HepG2 (cell line): ENCODE measurements at regions not wholly inside any gene's neighbourhood (a gene's known extent, or its start where the extent isn't known, plus 50 kb on each side); places are given as distances from the start of the nearest gene placed in this dataset.

Experiments
- ATAC-seq: fragments of 200-7000 bp; cut with Tn5 transposase; 3 replicates; pipeline ENCODE4 v1.9.1; 2020; ENCODE audit warnings: mild to moderate bottlenecking, moderate library complexity
- BruUV-seq: library from RNA; stranded (reverse); fragments of 400-500 nt; replicated peaks from 2 replicates; lab custom pipeline; 2021; lab: Mats Ljungman, UMichigan
- CTCF ChIA-PET: fragments of 300-600 bp; formaldehyde crosslinking; extraction: SDS; loops from one replicate; lab custom pipeline; 2021; ENCODE audit warnings: low total read pairs, inconsistent platforms, low intra/inter-chr PET ratio; lab: Yijun Ruan, JAX
- POLR2A ChIA-PET: fragments of 350-600 bp; sonication (Branson Sonifier 250); formaldehyde crosslinking; loops from one replicate; lab custom pipeline; 2020; ENCODE audit warnings: antibody characterized with exemption, inconsistent platforms; lab: Yijun Ruan, JAX
- DNase-seq: peaks from one replicate; pipeline ENCODE4 v3.0.0-alpha.2; 2015; ENCODE audit warnings: low spot score
- FAIRE-seq: peaks from 3 replicates; lab custom pipeline; 2011; peaks lifted over from hg19 to GRCh38; lab: Jason Lieb, UNC
- H2AFZ ChIP-seq: one replicate; pipeline ENCODE4 v1.6.1; 2011; ENCODE audit warnings: low read length, inconsistent platforms
- H3K27ac ChIP-seq: fragments of 300-600 bp; 3 replicates; pipeline ENCODE4 v1.8.0; 2011; ENCODE audit warnings: mixed run types, mild to moderate bottlenecking, mixed read lengths, low read length, inconsistent platforms; ENCODE audit not compliant: insufficient read depth; ENCODE audit errors: extremely low read length
- H3K27me3 ChIP-seq, 2 experiments: fragments of 200-600 bp in 1 of 2; 2 replicates in 1 of 2; 3 replicates in 1 of 2; pipeline versions ENCODE4 v1.6.0 to v1.8.0; 2011; ENCODE audit warnings: low read length in 2 of 2, mild to moderate bottlenecking in 2 of 2, moderate library complexity in 2 of 2, inconsistent platforms in 1 of 2; ENCODE audit not compliant: insufficient read depth in 2 of 2, control insufficient read depth in 1 of 2
- H3K36me3 ChIP-seq, 2 experiments: fragments of 200-600 bp in 1 of 2; replicated peaks in 1 of 2; 2 replicates in 1 of 2; 3 replicates in 1 of 2; pipeline versions ENCODE4 v1.5.1 to v1.8.0; 2011; ENCODE audit warnings: low read length in 2 of 2, inconsistent platforms in 1 of 2; ENCODE audit not compliant: insufficient read depth in 2 of 2, control insufficient read depth in 1 of 2
- H3K4me1 ChIP-seq: 2 replicates; pipeline ENCODE4 v1.5.1; 2012; ENCODE audit warnings: low read length, inconsistent platforms; ENCODE audit not compliant: insufficient read depth
- H3K4me2 ChIP-seq: 2 replicates; pipeline ENCODE4 v1.6.0; 2011; ENCODE audit warnings: low read depth, low read length, inconsistent platforms
- H3K4me3 ChIP-seq, 3 experiments: fragments of 200-600 bp in 1 of 3; sonication (generic), shearing (Covaris generic) in 1 of 3; replicated peaks in 1 of 3; 2 replicates each; pipeline ENCODE4 v1.5.1; 2011 to 2016; ENCODE audit warnings: low read length in 3 of 3, inconsistent platforms in 2 of 3, low read depth in 2 of 3, mild to moderate bottlenecking in 2 of 3, control low read depth in 1 of 3, mixed read lengths in 1 of 3; ENCODE audit not compliant: insufficient read depth in 1 of 3
- H3K79me2 ChIP-seq: one replicate; pipeline ENCODE4 v1.6.1; 2011; ENCODE audit warnings: low read length, inconsistent platforms; ENCODE audit not compliant: insufficient read depth
- H3K9ac ChIP-seq: 2 replicates; pipeline ENCODE4 v1.6.0; 2011; ENCODE audit warnings: mild to moderate bottlenecking, low read depth, low read length, inconsistent platforms; ENCODE audit not compliant: insufficient read depth
- H3K9me3 ChIP-seq: 2 replicates; pipeline ENCODE4 v1.5.1; 2012; ENCODE audit warnings: mild to moderate bottlenecking, low read length
- H4K20me1 ChIP-seq: 2 replicates; pipeline ENCODE4 v1.6.0; 2011; ENCODE audit warnings: inconsistent platforms, mild to moderate bottlenecking, low read length, moderate library complexity; ENCODE audit not compliant: insufficient read depth
- BHLHE40 ChIP-seq: IDR thresholded peaks from 2 replicates; pipeline ENCODE4 v1.6.1; 2011; ENCODE audit warnings: low read length, improper control_type of control experiment
- GLI4 ChIP-seq: sonication (generic); formaldehyde crosslinking; IDR thresholded peaks from 2 replicates; pipeline ENCODE4 v1.5.1; 2020; ENCODE audit warnings: missing genetic modification reagents, mild to moderate bottlenecking, moderate library complexity, borderline replicate concordance
- HES4 ChIP-seq: sonication (generic); formaldehyde crosslinking; IDR thresholded peaks from 2 replicates; pipeline ENCODE4 v1.9.0; 2021; ENCODE audit warnings: mild to moderate bottlenecking, missing genetic modification reagents, borderline replicate concordance
- ISX ChIP-seq: sonication (generic); formaldehyde crosslinking; conservative IDR thresholded peaks from 2 replicates; pipeline ENCODE4 v1.5.0; 2020; ENCODE audit warnings: missing genetic modification reagents
- JARID2 ChIP-seq: sonication (generic); formaldehyde crosslinking; IDR thresholded peaks from 2 replicates; pipeline ENCODE4 v1.8.1; 2023; ENCODE audit warnings: missing genetic modification reagents, inconsistent platforms; ENCODE audit not compliant: insufficient replicate concordance
- SP4 ChIP-seq: sonication (generic); formaldehyde crosslinking; IDR thresholded peaks from 2 replicates; pipeline ENCODE4 v1.8.1; 2023; ENCODE audit warnings: mild to moderate bottlenecking, missing genetic modification reagents
- ZNF326 ChIP-seq: sonication (generic); formaldehyde crosslinking; IDR thresholded peaks from 2 replicates; pipeline ENCODE4 v1.4.0; 2020; ENCODE audit warnings: missing genetic modification reagents, borderline replicate concordance
- WGBS: methylation state at CpG from one replicate; pipeline ENCODE4 v1.1.6; 2017; ENCODE audit warnings: low lambda C conversion rate; 5-methylcytosine and 5-hydroxymethylcytosine counted together
- in situ Hi-C: cut with HindIII; loops from 2 replicates; pipeline ENCODE4 v1.10.0; 2017; ENCODE audit warnings: low pct_unique_long_range_greater_than_20kb; ENCODE audit not compliant: extremely low pct_ligation_motif_present
- intact Hi-C: fragments of 100-400 bp; cut with micrococcal nuclease; formaldehyde crosslinking; loops from one replicate; pipeline ENCODE4 v1.10.0; 2022; ENCODE audit not compliant: unreplicated experiment
- TF ChIP-seq, protein P1 (sequence below): sonication (generic); formaldehyde crosslinking; IDR thresholded peaks from 2 replicates; pipeline ENCODE4 v1.8.0; 2022; ENCODE audit warnings: low read depth, missing genetic modification reagents
- TF ChIP-seq, protein P2 (sequence below): sonication (generic); formaldehyde crosslinking; conservative IDR thresholded peaks from 2 replicates; pipeline ENCODE4 v1.5.0; 2020; ENCODE audit warnings: missing genetic modification reagents
- TF ChIP-seq, protein P3 (sequence below): sonication (generic); formaldehyde crosslinking; IDR thresholded peaks from 2 replicates; pipeline ENCODE4 v1.5.0; 2020; ENCODE audit warnings: mild to moderate bottlenecking, missing genetic modification reagents, borderline replicate concordance
- TF ChIP-seq, protein P4 (sequence below): sonication (generic); formaldehyde crosslinking; IDR thresholded peaks from 2 replicates; pipeline ENCODE4 v1.4.0; 2020; ENCODE audit warnings: missing genetic modification reagents, borderline replicate concordance
- TF ChIP-seq, protein P5 (sequence below): conservative IDR thresholded peaks from 2 replicates; pipeline ENCODE4 v1.6.1; 2018; ENCODE audit warnings: missing genetic modification reagents

DNA sequence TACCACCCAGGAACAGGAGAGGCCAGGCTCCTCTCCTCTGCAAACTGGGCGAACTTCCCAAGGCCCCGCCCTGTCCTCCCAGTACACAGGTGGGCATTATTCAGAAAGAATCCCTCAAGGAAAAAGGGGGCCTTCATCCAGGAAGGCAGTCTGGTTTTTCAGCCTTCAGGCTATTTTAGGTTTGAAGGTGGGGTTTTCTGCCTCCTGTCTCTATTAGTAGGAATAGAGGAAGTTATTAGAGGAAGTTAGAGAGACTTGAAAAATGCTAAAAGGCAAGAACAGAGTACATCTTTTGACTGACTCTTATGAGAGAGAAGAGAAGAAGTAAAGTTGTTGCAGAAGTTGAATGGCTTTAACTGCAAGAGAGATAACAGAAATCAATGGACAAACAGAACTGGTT is 250.9 kb upstream of the SORCS1 start:
- Histone ChIP-seq H3K9me3 (peaks cover 90% of the 10 kb centered on the region), H2AFZ (no peak overlapping the region), H3K27ac (no peak overlapping the region), H3K36me3 (no peaks in the 10 kb centered on the region), H3K9ac (no peak overlapping the region), H3K4me3 (no peak overlapping the region), H4K20me1 (no peaks in the 10 kb centered on the region), H3K4me1 (no peaks in the 10 kb centered on the region), H3K4me2 (no peak overlapping the region), H3K79me2 (no peaks in the 10 kb centered on the region), H3K27me3 (no peaks in the 10 kb centered on the region)
- ATAC-seq: no peak
- ChIA-PET POLR2A (no interaction called here), CTCF (no interaction called here)
- no TSS peak for BruUV-seq
- WGBS: 28% methylated on average over 2 of the region's 2 CpGs
- in situ Hi-C loops: no loop called here
- no peak for DNase-seq
- intact Hi-C loops: no loop called here
- FAIRE-seq: no peak
- no peak for TF ChIP-seq ZNF326 (CRISPR knock-in tag)
- TF ChIP-seq ISX (CRISPR knock-in tag): no peak
- no peak for TF ChIP-seq SP4 (CRISPR knock-in tag)
- TF ChIP-seq, protein P1, sequence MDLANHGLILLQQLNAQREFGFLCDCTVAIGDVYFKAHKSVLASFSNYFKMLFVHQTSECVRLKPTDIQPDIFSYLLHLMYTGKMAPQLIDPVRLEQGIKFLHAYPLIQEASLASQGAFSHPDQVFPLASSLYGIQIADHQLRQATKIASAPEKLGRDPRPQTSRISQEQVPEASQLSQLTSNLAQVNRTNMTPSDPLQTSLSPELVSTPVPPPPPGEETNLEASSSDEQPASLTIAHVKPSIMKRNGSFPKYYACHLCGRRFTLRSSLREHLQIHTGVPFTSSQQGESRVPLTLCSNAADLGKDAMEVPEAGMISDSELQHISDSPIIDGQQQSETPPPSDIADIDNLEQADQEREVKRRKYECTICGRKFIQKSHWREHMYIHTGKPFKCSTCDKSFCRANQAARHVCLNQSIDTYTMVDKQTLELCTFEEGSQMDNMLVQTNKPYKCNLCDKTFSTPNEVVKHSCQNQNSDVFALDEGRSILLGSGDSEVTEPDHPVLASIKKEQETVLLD (CRISPR knock-in tag): no peak
- TF ChIP-seq, protein P2, sequence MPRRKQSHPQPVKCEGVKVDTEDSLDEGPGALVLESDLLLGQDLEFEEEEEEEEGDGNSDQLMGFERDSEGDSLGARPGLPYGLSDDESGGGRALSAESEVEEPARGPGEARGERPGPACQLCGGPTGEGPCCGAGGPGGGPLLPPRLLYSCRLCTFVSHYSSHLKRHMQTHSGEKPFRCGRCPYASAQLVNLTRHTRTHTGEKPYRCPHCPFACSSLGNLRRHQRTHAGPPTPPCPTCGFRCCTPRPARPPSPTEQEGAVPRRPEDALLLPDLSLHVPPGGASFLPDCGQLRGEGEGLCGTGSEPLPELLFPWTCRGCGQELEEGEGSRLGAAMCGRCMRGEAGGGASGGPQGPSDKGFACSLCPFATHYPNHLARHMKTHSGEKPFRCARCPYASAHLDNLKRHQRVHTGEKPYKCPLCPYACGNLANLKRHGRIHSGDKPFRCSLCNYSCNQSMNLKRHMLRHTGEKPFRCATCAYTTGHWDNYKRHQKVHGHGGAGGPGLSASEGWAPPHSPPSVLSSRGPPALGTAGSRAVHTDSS: no peak
- TF ChIP-seq, protein P3, sequence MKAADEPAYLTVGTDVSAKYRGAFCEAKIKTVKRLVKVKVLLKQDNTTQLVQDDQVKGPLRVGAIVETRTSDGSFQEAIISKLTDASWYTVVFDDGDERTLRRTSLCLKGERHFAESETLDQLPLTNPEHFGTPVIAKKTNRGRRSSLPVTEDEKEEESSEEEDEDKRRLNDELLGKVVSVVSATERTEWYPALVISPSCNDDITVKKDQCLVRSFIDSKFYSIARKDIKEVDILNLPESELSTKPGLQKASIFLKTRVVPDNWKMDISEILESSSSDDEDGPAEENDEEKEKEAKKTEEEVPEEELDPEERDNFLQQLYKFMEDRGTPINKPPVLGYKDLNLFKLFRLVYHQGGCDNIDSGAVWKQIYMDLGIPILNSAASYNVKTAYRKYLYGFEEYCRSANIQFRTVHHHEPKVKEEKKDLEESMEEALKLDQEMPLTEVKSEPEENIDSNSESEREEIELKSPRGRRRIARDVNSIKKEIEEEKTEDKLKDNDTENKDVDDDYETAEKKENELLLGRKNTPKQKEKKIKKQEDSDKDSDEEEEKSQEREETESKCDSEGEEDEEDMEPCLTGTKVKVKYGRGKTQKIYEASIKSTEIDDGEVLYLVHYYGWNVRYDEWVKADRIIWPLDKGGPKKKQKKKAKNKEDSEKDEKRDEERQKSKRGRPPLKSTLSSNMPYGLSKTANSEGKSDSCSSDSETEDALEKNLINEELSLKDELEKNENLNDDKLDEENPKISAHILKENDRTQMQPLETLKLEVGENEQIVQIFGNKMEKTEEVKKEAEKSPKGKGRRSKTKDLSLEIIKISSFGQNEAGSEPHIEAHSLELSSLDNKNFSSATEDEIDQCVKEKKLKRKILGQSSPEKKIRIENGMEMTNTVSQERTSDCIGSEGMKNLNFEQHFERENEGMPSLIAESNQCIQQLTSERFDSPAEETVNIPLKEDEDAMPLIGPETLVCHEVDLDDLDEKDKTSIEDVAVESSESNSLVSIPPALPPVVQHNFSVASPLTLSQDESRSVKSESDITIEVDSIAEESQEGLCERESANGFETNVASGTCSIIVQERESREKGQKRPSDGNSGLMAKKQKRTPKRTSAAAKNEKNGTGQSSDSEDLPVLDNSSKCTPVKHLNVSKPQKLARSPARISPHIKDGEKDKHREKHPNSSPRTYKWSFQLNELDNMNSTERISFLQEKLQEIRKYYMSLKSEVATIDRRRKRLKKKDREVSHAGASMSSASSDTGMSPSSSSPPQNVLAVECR (CRISPR knock-in tag): no peak
- TF ChIP-seq, protein P4, sequence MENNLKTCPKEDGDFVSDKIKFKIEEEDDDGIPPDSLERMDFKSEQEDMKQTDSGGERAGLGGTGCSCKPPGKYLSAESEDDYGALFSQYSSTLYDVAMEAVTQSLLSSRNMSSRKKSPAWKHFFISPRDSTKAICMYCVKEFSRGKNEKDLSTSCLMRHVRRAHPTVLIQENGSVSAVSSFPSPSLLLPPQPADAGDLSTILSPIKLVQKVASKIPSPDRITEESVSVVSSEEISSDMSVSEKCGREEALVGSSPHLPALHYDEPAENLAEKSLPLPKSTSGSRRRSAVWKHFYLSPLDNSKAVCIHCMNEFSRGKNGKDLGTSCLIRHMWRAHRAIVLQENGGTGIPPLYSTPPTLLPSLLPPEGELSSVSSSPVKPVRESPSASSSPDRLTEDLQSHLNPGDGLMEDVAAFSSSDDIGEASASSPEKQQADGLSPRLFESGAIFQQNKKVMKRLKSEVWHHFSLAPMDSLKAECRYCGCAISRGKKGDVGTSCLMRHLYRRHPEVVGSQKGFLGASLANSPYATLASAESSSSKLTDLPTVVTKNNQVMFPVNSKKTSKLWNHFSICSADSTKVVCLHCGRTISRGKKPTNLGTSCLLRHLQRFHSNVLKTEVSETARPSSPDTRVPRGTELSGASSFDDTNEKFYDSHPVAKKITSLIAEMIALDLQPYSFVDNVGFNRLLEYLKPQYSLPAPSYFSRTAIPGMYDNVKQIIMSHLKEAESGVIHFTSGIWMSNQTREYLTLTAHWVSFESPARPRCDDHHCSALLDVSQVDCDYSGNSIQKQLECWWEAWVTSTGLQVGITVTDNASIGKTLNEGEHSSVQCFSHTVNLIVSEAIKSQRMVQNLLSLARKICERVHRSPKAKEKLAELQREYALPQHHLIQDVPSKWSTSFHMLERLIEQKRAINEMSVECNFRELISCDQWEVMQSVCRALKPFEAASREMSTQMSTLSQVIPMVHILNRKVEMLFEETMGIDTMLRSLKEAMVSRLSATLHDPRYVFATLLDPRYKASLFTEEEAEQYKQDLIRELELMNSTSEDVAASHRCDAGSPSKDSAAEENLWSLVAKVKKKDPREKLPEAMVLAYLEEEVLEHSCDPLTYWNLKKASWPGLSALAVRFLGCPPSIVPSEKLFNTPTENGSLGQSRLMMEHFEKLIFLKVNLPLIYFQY: no peak
- TF ChIP-seq JARID2: no peak
- TF ChIP-seq GLI4 (CRISPR knock-in tag): no peak
- TF ChIP-seq, protein P5, sequence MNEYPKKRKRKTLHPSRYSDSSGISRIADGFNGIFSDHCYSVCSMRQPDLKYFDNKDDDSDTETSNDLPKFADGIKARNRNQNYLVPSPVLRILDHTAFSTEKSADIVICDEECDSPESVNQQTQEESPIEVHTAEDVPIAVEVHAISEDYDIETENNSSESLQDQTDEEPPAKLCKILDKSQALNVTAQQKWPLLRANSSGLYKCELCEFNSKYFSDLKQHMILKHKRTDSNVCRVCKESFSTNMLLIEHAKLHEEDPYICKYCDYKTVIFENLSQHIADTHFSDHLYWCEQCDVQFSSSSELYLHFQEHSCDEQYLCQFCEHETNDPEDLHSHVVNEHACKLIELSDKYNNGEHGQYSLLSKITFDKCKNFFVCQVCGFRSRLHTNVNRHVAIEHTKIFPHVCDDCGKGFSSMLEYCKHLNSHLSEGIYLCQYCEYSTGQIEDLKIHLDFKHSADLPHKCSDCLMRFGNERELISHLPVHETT (CRISPR knock-in tag): no peak
- TF ChIP-seq HES4 (CRISPR knock-in tag): no peak
- TF ChIP-seq BHLHE40: no peak
